Hepatocyte (in vitro differentiated cells): ENCODE measurements at regions not wholly inside any gene's neighbourhood (a gene's known extent, or its start where the extent isn't known, plus 50 kb on each side); places are given as distances from the start of the nearest gene placed in this dataset.

Experiments used
- DNase-seq: peaks from one replicate; pipeline ENCODE4 v3.0.0-alpha.2; 2016; ENCODE audit warnings: low spot score
- H2AFZ ChIP-seq: fragments of 200-600 bp; sonication (generic); 2 replicates; pipeline ENCODE4 v1.6.0; 2016; ENCODE audit warnings: antibody characterized with exemption, mild to moderate bottlenecking
- H3K27ac ChIP-seq: fragments of 200-600 bp; sonication (generic); 2 replicates; pipeline ENCODE4 v1.5.1; 2016; ENCODE audit warnings: mild to moderate bottlenecking
- H3K27me3 ChIP-seq: fragments of 200-600 bp; sonication (generic); 2 replicates; pipeline ENCODE4 v1.6.1; 2016
- H3K36me3 ChIP-seq: fragments of 200-600 bp; sonication (generic); replicated peaks from 2 replicates; pipeline ENCODE4 v1.5.1; 2016; ENCODE audit warnings: low read depth; ENCODE audit not compliant: insufficient read depth
- H3K4me1 ChIP-seq: fragments of 200-600 bp; sonication (generic); 2 replicates; pipeline ENCODE4 v1.5.1; 2016; ENCODE audit warnings: mild to moderate bottlenecking, moderate library complexity; ENCODE audit not compliant: insufficient read depth
- H3K4me2 ChIP-seq: fragments of 200-600 bp; sonication (generic); 2 replicates; pipeline ENCODE4 v1.6.0; 2016
- H3K4me3 ChIP-seq: fragments of 200-600 bp; sonication (generic); 2 replicates; pipeline ENCODE4 v1.5.1; 2016; ENCODE audit warnings: mild to moderate bottlenecking
- H3K79me2 ChIP-seq: fragments of 200-600 bp; sonication (generic); 2 replicates; pipeline ENCODE4 v1.6.0; 2017; ENCODE audit warnings: mild to moderate bottlenecking
- H3K9me2 ChIP-seq: fragments of 200-600 bp; sonication (generic); replicated peaks from 2 replicates; pipeline ENCODE4 v1.6.0; 2017; ENCODE audit warnings: mild to moderate bottlenecking; ENCODE audit not compliant: insufficient read depth
- H3K9me3 ChIP-seq: fragments of 200-600 bp; sonication (generic); 2 replicates; pipeline ENCODE4 v1.5.1; 2016; ENCODE audit warnings: low read depth, mild to moderate bottlenecking
- H4K20me1 ChIP-seq: fragments of 200-600 bp; sonication (generic); 2 replicates; pipeline ENCODE4 v1.6.0; 2016; ENCODE audit warnings: mild to moderate bottlenecking; ENCODE audit not compliant: insufficient read depth, poor library complexity, severe bottlenecking
- CTCF ChIP-seq: fragments of 200-600 bp; sonication (generic); IDR thresholded peaks from 2 replicates; pipeline ENCODE4 v1.5.1; 2016; ENCODE audit warnings: antibody characterized with exemption, mild to moderate bottlenecking; ENCODE audit not compliant: poor library complexity
- EZH2 ChIP-seq: fragments of 200-600 bp; sonication (generic); IDR thresholded peaks from 2 replicates; pipeline ENCODE4 v1.6.1; 2016; ENCODE audit warnings: antibody characterized with exemption, mild to moderate bottlenecking, borderline replicate concordance
- EZH2phosphoT487 ChIP-seq: fragments of 200-600 bp; sonication (generic); IDR thresholded peaks from one replicate; pipeline ENCODE4 v1.6.1; 2018; ENCODE audit warnings: antibody characterized with exemption, mild to moderate bottlenecking, low read depth, moderate library complexity; ENCODE audit not compliant: unreplicated experiment, severe bottlenecking
- whole genome bisulfite sequencing: methylation state at CpG from one replicate; pipeline ENCODE4 v1.1.6; 2016; ENCODE audit warnings: low lambda C conversion rate; ENCODE audit errors: missing lambda C conversion rate; 5-methylcytosine and 5-hydroxymethylcytosine counted together

- DNase-seq, result no peak
- TF ChIP-seq CTCF, result no peak
- TF ChIP-seq EZH2phosphoT487, result no peak
- no peak for TF ChIP-seq EZH2
- Histone ChIP-seq H3K4me2 (no peak overlapping the region), H4K20me1 (no peaks in the 10 kb centered on the region), H3K27me3 (no peaks in the 10 kb centered on the region), H3K9me2 (no peaks in the 10 kb centered on the region), H3K4me3 (no peak overlapping the region), H3K27ac (no peak overlapping the region), H2AFZ (no peak overlapping the region), H3K79me2 (no peaks in the 10 kb centered on the region), H3K4me1 (peaks cover 2% of the 10 kb centered on the region), H3K9me3 (no peaks in the 10 kb centered on the region), H3K36me3 (no peaks in the 10 kb centered on the region)
- 59% methylated on average over 3 of the region's 3 CpGs for WGBS
Observed at GRCh38 chr7:67777119-67777518, 780.5 kb downstream of the TYW1 start.

GRCh38 chr7:67781841-67782240 lies 785.2 kb downstream of the TYW1 start:
- no peak overlapping the region for H3K4me2 ChIP-seq
- no peaks in the 10 kb centered on the region for H3K9me2 ChIP-seq
- no peaks in the 10 kb centered on the region for H3K4me1 ChIP-seq
- 83% methylated on average over 7 of the region's 7 CpGs for WGBS
- H4K20me1 ChIP-seq, result no peaks in the 10 kb centered on the region
- TF ChIP-seq EZH2phosphoT487 (no peak), CTCF (no peak), EZH2 (no peak)
- no peaks in the 10 kb centered on the region for H3K27me3 ChIP-seq
- H3K79me2 ChIP-seq, result no peaks in the 10 kb centered on the region
- no peak for DNase-seq
- no peak overlapping the region for H3K4me3 ChIP-seq
- H2AFZ ChIP-seq, result no peak overlapping the region
- no peaks in the 10 kb centered on the region for H3K36me3 ChIP-seq
- H3K27ac ChIP-seq, result no peak overlapping the region
- no peaks in the 10 kb centered on the region for H3K9me3 ChIP-seq

GRCh38 chr7:67786021-67786420 lies 789.4 kb downstream of the TYW1 start:
- no peak for DNase-seq
- Histone ChIP-seq H3K27me3 (no peaks in the 10 kb centered on the region), H3K4me1 (no peaks in the 10 kb centered on the region), H3K4me3 (no peak overlapping the region), H3K9me2 (no peaks in the 10 kb centered on the region), H3K4me2 (no peak overlapping the region), H2AFZ (no peak overlapping the region), H3K79me2 (no peaks in the 10 kb centered on the region), H4K20me1 (no peaks in the 10 kb centered on the region), H3K36me3 (no peaks in the 10 kb centered on the region), H3K9me3 (no peaks in the 10 kb centered on the region), H3K27ac (no peak overlapping the region)
- WGBS, result 89% methylated on average over 6 of the region's 6 CpGs
- TF ChIP-seq EZH2phosphoT487 (no peak), CTCF (no peak), EZH2 (no peak)

GRCh38 chr7:67788669-67789068 lies 792.0 kb downstream of the TYW1 start:
- Histone ChIP-seq H3K79me2 (no peaks in the 10 kb centered on the region), H3K9me2 (no peaks in the 10 kb centered on the region), H3K27ac (no peak overlapping the region), H3K27me3 (no peaks in the 10 kb centered on the region), H3K4me3 (no peak overlapping the region), H3K4me1 (no peaks in the 10 kb centered on the region), H2AFZ (no peak overlapping the region), H3K36me3 (no peaks in the 10 kb centered on the region), H3K9me3 (no peaks in the 10 kb centered on the region), H4K20me1 (no peaks in the 10 kb centered on the region), H3K4me2 (no peak overlapping the region)
- WGBS, result 39% methylated on average over 11 of the region's 11 CpGs
- peak; percentile 49 for DNase-seq
- TF ChIP-seq EZH2, result no peak
- peak; percentile 67 for TF ChIP-seq CTCF
